Brain microvascular endothelial cell (primary cell): ENCODE measurements at regions not wholly inside any gene's neighbourhood (a gene's known extent, or its start where the extent isn't known, plus 50 kb on each side); places are given as distances from the start of the nearest gene placed in this dataset.

Experiments used
- DNase-seq: peaks from one replicate; pipeline ENCODE4 v3.0.0-alpha.2; 2020
- H3K27ac ChIP-seq: fragments of 250-450 bp; sonication (Bioruptor Pico); 2 replicates; pipeline ENCODE4 v1.5.1; 2020; ENCODE audit warnings: mild to moderate bottlenecking, moderate library complexity
- H3K27me3 ChIP-seq: fragments of 250-450 bp; sonication (Bioruptor Pico); replicated peaks from 2 replicates; pipeline ENCODE4 v1.5.1; 2020; ENCODE audit warnings: mild to moderate bottlenecking
- H3K36me3 ChIP-seq: fragments of 250-450 bp; sonication (Bioruptor Pico); replicated peaks from 2 replicates; pipeline ENCODE4 v1.5.1; 2020; ENCODE audit warnings: mild to moderate bottlenecking
- H3K4me3 ChIP-seq: 2 replicates; pipeline ENCODE4 v1.5.1; 2011; ENCODE audit warnings: low read depth, mild to moderate bottlenecking, control low read depth, low read length, moderate library complexity
- in situ Hi-C: cut with HindIII; loops from 2 replicates; pipeline ENCODE4 v1.10.0; 2017; ENCODE audit warnings: low sequenced_read_pairs, low pct_ligation_motif_present
- TF ChIP-seq, protein P1 (sequence below): IDR thresholded peaks from 2 replicates; pipeline ENCODE4 v1.5.1; 2011; ENCODE audit warnings: low read depth, mild to moderate bottlenecking, moderate library complexity, low read length, control low read depth, inconsistent platforms; ENCODE audit errors: missing control alignments

GRCh38 chr2:64828261-64828660, 160.9 kb upstream of the SLC1A4 start:
- no peak for DNase-seq
- in situ Hi-C loops, result no loop called here

DNA sequence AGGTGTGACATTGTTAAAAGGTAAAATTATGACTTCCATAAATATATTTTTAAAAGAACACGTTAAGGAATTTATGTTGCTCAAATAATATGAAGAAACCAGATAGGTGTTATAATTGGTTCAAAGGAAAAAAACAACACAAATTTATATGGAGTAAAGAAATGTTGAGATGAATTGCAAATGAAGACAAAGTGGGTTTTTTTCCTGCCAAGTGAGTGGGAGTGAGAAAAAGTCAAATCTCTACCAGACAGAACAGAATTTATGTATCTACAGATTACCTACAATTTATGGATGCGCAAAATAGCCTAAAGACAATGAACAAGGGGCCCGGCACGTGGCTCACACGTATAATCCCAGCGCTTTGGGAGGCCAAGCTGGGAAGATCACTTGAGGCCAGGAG, 159.7 kb upstream of the SLC1A4 start:
- in situ Hi-C loops, result no loop called here
- no peaks in the 10 kb centered on the region for H3K27me3 ChIP-seq
- DNase-seq, result no peak
- no peak overlapping the region for H3K27ac ChIP-seq
- TF ChIP-seq, protein P1, sequence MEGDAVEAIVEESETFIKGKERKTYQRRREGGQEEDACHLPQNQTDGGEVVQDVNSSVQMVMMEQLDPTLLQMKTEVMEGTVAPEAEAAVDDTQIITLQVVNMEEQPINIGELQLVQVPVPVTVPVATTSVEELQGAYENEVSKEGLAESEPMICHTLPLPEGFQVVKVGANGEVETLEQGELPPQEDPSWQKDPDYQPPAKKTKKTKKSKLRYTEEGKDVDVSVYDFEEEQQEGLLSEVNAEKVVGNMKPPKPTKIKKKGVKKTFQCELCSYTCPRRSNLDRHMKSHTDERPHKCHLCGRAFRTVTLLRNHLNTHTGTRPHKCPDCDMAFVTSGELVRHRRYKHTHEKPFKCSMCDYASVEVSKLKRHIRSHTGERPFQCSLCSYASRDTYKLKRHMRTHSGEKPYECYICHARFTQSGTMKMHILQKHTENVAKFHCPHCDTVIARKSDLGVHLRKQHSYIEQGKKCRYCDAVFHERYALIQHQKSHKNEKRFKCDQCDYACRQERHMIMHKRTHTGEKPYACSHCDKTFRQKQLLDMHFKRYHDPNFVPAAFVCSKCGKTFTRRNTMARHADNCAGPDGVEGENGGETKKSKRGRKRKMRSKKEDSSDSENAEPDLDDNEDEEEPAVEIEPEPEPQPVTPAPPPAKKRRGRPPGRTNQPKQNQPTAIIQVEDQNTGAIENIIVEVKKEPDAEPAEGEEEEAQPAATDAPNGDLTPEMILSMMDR, result no peak
- no peaks in the 10 kb centered on the region for H3K36me3 ChIP-seq
- no peak overlapping the region for H3K4me3 ChIP-seq

More at GRCh38 chr2:64828261-64828660, 160.9 kb upstream of the SLC1A4 start:
- Histone ChIP-seq H3K36me3 (no peaks in the 10 kb centered on the region), H3K27ac (no peak overlapping the region), H3K27me3 (no peaks in the 10 kb centered on the region), H3K4me3 (no peak overlapping the region)
- TF ChIP-seq, protein P1, result no peak

DNA sequence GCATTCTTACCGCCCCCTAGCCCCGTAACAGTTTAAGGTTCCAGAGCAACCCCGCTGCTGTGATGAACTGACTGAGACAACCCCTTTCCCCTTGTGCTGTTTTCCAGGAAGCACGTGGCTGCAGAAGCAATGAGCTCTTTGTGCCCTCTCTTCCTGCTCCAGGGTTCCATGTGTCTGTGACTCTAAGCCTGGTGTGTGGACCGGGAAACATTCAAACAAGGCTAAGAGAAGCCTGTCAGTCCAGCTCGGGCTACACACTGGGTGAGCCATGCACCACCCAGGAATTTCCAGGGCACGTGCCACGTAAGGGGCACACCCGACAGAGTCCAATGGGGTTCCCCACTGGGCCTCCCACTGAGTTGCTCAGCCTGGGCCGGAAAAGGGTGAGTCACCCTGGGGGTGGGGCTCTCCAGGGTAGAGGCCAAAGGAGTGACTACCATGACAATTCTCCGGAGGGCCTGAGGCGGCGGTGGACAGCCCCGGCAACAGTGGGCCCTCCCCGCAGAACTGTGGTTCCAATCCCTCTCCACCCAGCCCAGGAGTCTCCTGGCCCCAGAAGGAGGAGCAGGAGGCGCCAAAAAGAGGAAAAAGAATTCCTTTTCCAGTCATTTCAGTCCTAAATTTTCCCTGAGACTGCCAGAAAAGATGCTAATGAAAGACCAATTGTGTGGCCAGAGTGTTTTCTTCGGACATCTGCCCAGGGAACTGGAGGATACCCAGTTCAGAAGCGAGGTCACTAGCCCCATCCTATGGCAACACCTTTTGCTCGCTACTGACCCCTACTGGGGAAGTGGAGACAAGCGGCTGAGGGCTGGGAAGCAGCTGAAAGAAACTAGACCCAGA, 157.8 kb upstream of the SLC1A4 start:
- in situ Hi-C loops, result no loop called here
- Histone ChIP-seq H3K27ac (peak overlapping the region; percentile 60), H3K27me3 (no peaks in the 10 kb centered on the region)

DNA sequence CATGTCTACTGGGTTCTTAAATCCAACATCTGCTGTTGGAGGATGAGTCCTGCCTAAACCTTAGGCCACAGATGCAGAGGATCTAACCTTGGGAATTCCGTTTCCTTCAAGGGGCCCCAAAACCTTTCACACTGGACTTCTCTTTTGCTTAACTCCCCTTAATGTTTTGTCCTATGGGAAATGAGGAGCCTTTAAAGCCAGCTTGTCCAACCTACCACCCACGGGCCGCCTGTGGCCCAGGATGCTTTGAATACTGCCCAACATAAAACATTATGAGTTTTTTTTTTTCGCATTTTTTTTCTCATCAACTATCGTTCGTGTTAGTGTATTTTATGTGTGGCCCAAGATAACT, 157.2 kb upstream of the SLC1A4 start:
- Histone ChIP-seq H3K27me3 (no peaks in the 10 kb centered on the region), H3K36me3 (no peaks in the 10 kb centered on the region), H3K27ac (no peak overlapping the region), H3K4me3 (no peak overlapping the region)
- TF ChIP-seq, protein P1, result no peak
- in situ Hi-C loops, result no loop called here
- no peak for DNase-seq

More for the DNA sequence above, 157.8 kb upstream of the SLC1A4 start:
- H3K36me3 ChIP-seq, result no peaks in the 10 kb centered on the region
- DNase-seq, result peak; percentile 95
- TF ChIP-seq, protein P1, result peak; percentile 96
- no peak overlapping the region for H3K4me3 ChIP-seq

DNA sequence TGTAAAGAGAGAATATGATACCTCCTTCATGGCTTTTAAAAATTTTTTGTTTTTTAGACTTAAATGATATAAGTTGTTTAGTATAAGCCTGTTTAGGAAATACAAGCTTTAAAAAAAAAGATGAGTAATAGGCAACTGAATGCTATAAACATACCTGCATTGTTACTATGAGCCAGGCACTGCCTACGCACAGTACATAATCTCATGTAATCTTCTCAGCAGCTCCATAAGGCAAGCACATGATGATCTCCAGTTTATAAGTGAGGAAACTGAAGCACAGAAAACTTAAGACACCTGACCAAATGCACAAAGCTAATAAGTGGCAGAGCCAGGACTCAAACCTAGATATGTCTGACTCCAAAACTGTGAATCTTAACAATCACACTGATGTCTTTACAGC, 156.3 kb upstream of the SLC1A4 start:
- in situ Hi-C loops, result no loop called here
- Histone ChIP-seq H3K36me3 (no peaks in the 10 kb centered on the region), H3K4me3 (no peak overlapping the region), H3K27ac (no peak overlapping the region), H3K27me3 (no peaks in the 10 kb centered on the region)
- TF ChIP-seq, protein P1, result no peak
- no peak for DNase-seq

DNA sequence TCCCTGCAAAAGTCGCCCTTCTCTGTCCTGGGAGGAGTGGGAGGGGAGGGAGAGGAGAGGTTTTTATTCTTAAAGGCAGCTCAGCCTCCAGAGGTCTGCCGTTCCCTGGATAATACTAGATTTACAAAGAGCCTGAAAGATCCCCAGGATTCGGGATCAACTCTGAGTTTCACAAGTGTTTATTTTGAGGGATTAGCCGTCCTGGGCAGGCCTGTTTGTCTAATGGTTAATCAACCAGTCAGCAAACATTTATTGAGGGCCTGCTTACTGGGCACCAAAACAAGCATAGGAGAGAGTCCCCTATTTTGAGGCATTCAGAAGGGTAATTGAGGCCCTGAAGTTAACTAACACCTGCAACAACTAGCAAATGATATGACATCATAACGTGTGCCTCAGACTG, 152.6 kb upstream of the SLC1A4 start:
- H3K4me3 ChIP-seq, result no peak overlapping the region
- no peak overlapping the region for H3K27ac ChIP-seq
- no peaks in the 10 kb centered on the region for H3K36me3 ChIP-seq
- in situ Hi-C loops, result no loop called here
- TF ChIP-seq, protein P1, result no peak
- no peak for DNase-seq
- H3K27me3 ChIP-seq, result no peaks in the 10 kb centered on the region
